Trophoblast cell (in vitro differentiated cells and primary cell): ENCODE measurements at regions not wholly inside any gene's neighbourhood (a gene's known extent, or its start where the extent isn't known, plus 50 kb on each side); places are given as distances from the start of the nearest gene placed in this dataset.

Experiments
- DNase-seq, 2 donors: peaks; one replicate each; pipeline ENCODE4 v3.0.0-alpha.2; 2016
- H2AFZ ChIP-seq: 2 replicates; pipeline ENCODE4 v1.6.1; 2013; ENCODE audit warnings: low read length, moderate library complexity, mild to moderate bottlenecking; ENCODE audit not compliant: insufficient read depth, poor library complexity
- H2AK5ac ChIP-seq: 2 replicates; pipeline ENCODE4 v1.6.1; 2013; ENCODE audit warnings: mild to moderate bottlenecking, low read length
- H2BK120ac ChIP-seq: 2 replicates; pipeline ENCODE4 v1.6.1; 2013; ENCODE audit warnings: low read length, mild to moderate bottlenecking, moderate library complexity; ENCODE audit not compliant: insufficient read depth, poor library complexity
- H2BK12ac ChIP-seq: 2 replicates; pipeline ENCODE4 v1.6.1; 2013; ENCODE audit warnings: mild to moderate bottlenecking, low read length, moderate library complexity
- H2BK5ac ChIP-seq: 2 replicates; pipeline ENCODE4 v1.6.1; 2013; ENCODE audit warnings: low read length, low read depth, moderate library complexity, mild to moderate bottlenecking; ENCODE audit not compliant: poor library complexity
- H3K14ac ChIP-seq: 2 replicates; pipeline ENCODE4 v1.6.1; 2013; ENCODE audit warnings: mild to moderate bottlenecking, low read length
- H3K18ac ChIP-seq: 2 replicates; pipeline ENCODE4 v1.6.1; 2013; ENCODE audit warnings: mild to moderate bottlenecking, low read length
- H3K23ac ChIP-seq: 2 replicates; pipeline ENCODE4 v1.6.1; 2013; ENCODE audit warnings: low read length
- H3K27ac ChIP-seq: 2 replicates; pipeline ENCODE4 v1.5.1; 2013; ENCODE audit warnings: low read depth, mild to moderate bottlenecking, inconsistent platforms, low read length, moderate library complexity
- H3K27me3 ChIP-seq: 2 replicates; pipeline ENCODE4 v1.6.1; 2013; ENCODE audit warnings: inconsistent platforms, mild to moderate bottlenecking, low read length, moderate library complexity; ENCODE audit not compliant: insufficient read depth
- H3K36me3 ChIP-seq, 2 experiments: 1 replicate in 1 of 2; 2 replicates in 1 of 2; pipeline ENCODE4 v1.6.1; 2013; ENCODE audit warnings: low read length in 2 of 2, mild to moderate bottlenecking in 2 of 2, moderate library complexity in 1 of 2; ENCODE audit not compliant: insufficient read depth in 2 of 2, control insufficient read depth in 1 of 2
- H3K4ac ChIP-seq: 2 replicates; pipeline ENCODE4 v1.6.1; 2013; ENCODE audit warnings: low read depth, mild to moderate bottlenecking, low read length, moderate library complexity
- H3K4me1 ChIP-seq, 2 experiments: 1 replicate in 1 of 2; 2 replicates in 1 of 2; pipeline ENCODE4 v1.6.1; 2013; ENCODE audit warnings: low read length in 2 of 2, mild to moderate bottlenecking in 2 of 2, moderate library complexity in 1 of 2; ENCODE audit not compliant: insufficient read depth in 2 of 2, control insufficient read depth in 1 of 2
- H3K4me2 ChIP-seq: 2 replicates; pipeline ENCODE4 v1.6.1; 2013; ENCODE audit warnings: inconsistent platforms, mild to moderate bottlenecking, low read length, moderate library complexity
- H3K4me3 ChIP-seq: 2 replicates; pipeline ENCODE4 v1.5.1; 2013; ENCODE audit warnings: mild to moderate bottlenecking, low read depth, low read length, inconsistent platforms
- H3K79me1 ChIP-seq: one replicate; pipeline ENCODE4 v1.6.1; 2013; ENCODE audit warnings: low read length
- H3K79me2 ChIP-seq: 2 replicates; pipeline ENCODE4 v1.6.1; 2013; ENCODE audit warnings: low read length, mild to moderate bottlenecking; ENCODE audit not compliant: control insufficient read depth, insufficient read depth, poor library complexity
- H3K9ac ChIP-seq: 2 replicates; pipeline ENCODE4 v1.6.1; 2013; ENCODE audit warnings: mild to moderate bottlenecking, low read length
- H3K9me3 ChIP-seq: 2 replicates; pipeline ENCODE4 v1.6.1; 2013; ENCODE audit warnings: low read depth, mild to moderate bottlenecking, control low read depth, inconsistent platforms, low read length; ENCODE audit not compliant: insufficient read depth
- H4K12ac ChIP-seq: 2 replicates; pipeline ENCODE4 v1.6.1; 2013; ENCODE audit warnings: low read depth, mild to moderate bottlenecking, low read length, moderate library complexity
- H4K8ac ChIP-seq: 2 replicates; pipeline ENCODE4 v1.6.1; 2013; ENCODE audit warnings: low read depth, mild to moderate bottlenecking, low read length, moderate library complexity
- H4K91ac ChIP-seq: one replicate; pipeline ENCODE4 v1.6.1; 2013; ENCODE audit warnings: low read depth, mild to moderate bottlenecking, low read length, moderate library complexity
- WGBS: extraction: QIAGEN DNeasy Blood & Tissue Kit; methylation state at CpG from one replicate; pipeline ENCODE4 v1.1.7; 2013; ENCODE audit warnings: missing lambda C conversion rate; ENCODE audit not compliant: insufficient read length, insufficient coverage; ENCODE audit errors: extremely low coverage; 5-methylcytosine and 5-hydroxymethylcytosine counted together

DNA sequence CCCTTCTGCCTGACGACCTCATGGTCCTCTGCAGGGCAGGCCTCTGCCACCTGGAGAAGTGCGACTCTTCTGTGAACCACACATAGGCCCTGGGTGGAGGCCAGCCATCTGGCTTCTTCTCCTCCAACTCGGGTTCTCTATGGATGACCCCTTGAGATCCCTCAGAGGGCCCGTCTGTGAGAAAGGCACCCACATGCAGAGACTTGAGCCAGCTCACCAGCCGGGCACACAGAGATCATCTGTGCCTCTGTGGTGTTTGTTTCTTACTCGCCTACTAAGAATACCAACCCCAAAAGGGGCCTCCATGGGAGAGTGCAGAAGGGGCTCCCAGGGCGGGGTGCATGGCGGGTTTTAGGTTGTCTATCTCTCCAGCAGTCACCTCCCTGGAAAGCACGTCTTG lies 176.5 kb upstream of the SALL3 start:
- no peaks in the 10 kb centered on the region for H3K79me1 ChIP-seq

GRCh38 chr18:78804206-78805030 lies 175.2 kb upstream of the SALL3 start:
- no peaks in the 10 kb centered on the region for H3K79me1 ChIP-seq
- no peak overlapping the region for H2AK5ac ChIP-seq
- H3K14ac ChIP-seq, result no peak overlapping the region
- H3K79me2 ChIP-seq, result no peaks in the 10 kb centered on the region
- H3K23ac ChIP-seq, result no peak overlapping the region
- peaks cover 2% of the 10 kb centered on the region for H3K9me3 ChIP-seq
- H3K18ac ChIP-seq, result no peak overlapping the region
- H2BK120ac ChIP-seq, result no peak overlapping the region
- DNase-seq, result no peak
- H3K4ac ChIP-seq, result no peak overlapping the region
- no peaks in the 10 kb centered on the region for H3K27me3 ChIP-seq
- H2AFZ ChIP-seq, result no peak overlapping the region
- H4K12ac ChIP-seq, result no peak overlapping the region
- no peak overlapping the region for H3K4me3 ChIP-seq
- WGBS, result no CpG with 5 or more reads among the region's 26 CpGs
- H3K9ac ChIP-seq, result no peak overlapping the region
- H2BK5ac ChIP-seq, result no peak overlapping the region
- H3K36me3 ChIP-seq, result no peaks in the 10 kb centered on the region
- no peaks in the 10 kb centered on the region for H3K4me1 ChIP-seq
- no peak overlapping the region for H2BK12ac ChIP-seq
- no peak overlapping the region for H3K4me2 ChIP-seq
- no peak overlapping the region for H4K91ac ChIP-seq
- no peak overlapping the region for H3K27ac ChIP-seq
- no peak overlapping the region for H4K8ac ChIP-seq

More for the DNA sequence above, 176.5 kb upstream of the SALL3 start:
- Histone ChIP-seq H3K79me2 (no peaks in the 10 kb centered on the region), H4K12ac (no peak overlapping the region), H3K23ac (no peak overlapping the region), H3K9me3 (peaks cover 2% of the 10 kb centered on the region), H3K18ac (no peak overlapping the region), H2BK120ac (no peak overlapping the region), H3K4me1 (no peaks in the 10 kb centered on the region), H3K36me3 (no peaks in the 10 kb centered on the region), H3K27me3 (no peaks in the 10 kb centered on the region), H3K4me3 (no peak overlapping the region), H2BK5ac (no peak overlapping the region), H3K4ac (no peak overlapping the region), H3K14ac (no peak overlapping the region), H4K8ac (no peak overlapping the region), H2AK5ac (no peak overlapping the region), H4K91ac (no peak overlapping the region), H2BK12ac (no peak overlapping the region), H3K9ac (no peak overlapping the region), H3K27ac (no peak overlapping the region), H2AFZ (no peak overlapping the region), H3K4me2 (no peak overlapping the region)
- no peak for DNase-seq
- WGBS, result no CpG with 5 or more reads among the region's 9 CpGs

DNA sequence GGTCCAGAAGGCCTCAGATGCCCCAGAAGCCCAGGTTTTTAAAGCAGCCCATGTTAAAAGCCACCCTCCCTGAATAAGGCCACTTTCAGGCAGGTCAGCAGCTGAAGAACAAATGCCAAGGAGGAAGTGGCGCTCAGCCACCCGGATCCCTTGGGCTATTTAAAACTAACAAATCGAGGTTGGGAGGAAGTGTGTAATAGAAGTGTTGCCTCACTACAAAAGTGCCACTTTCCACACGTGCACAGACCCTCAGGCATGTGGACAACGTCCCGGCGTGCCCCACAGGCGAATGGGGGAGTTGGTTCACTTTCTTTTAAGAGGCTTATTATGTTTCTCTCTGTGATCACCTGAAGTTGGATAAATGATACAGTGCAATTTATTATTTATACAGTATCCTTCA lies 173.8 kb upstream of the SALL3 start:
- H3K4me2 ChIP-seq, result no peak overlapping the region
- no peak overlapping the region for H2AFZ ChIP-seq
- H3K4ac ChIP-seq, result no peak overlapping the region
- WGBS, result no CpG with 5 or more reads among the region's 8 CpGs
- H2AK5ac ChIP-seq, result no peak overlapping the region
- H4K12ac ChIP-seq, result no peak overlapping the region
- H3K23ac ChIP-seq, result no peak overlapping the region
- no peak overlapping the region for H2BK5ac ChIP-seq
- H2BK12ac ChIP-seq, result no peak overlapping the region
- no peak overlapping the region for H3K18ac ChIP-seq
- H3K36me3 ChIP-seq, result no peaks in the 10 kb centered on the region
- H2BK120ac ChIP-seq, result no peak overlapping the region
- peaks cover 9% of the 10 kb centered on the region for H3K9me3 ChIP-seq
- H3K9ac ChIP-seq, result no peak overlapping the region
- H3K27ac ChIP-seq, result no peak overlapping the region
- no peak overlapping the region for H4K8ac ChIP-seq
- no peak overlapping the region for H3K14ac ChIP-seq
- no peaks in the 10 kb centered on the region for H3K27me3 ChIP-seq
- no peak overlapping the region for H4K91ac ChIP-seq
- no peaks in the 10 kb centered on the region for H3K79me2 ChIP-seq
- H3K79me1 ChIP-seq, result no peaks in the 10 kb centered on the region
- H3K4me1 ChIP-seq, result no peaks in the 10 kb centered on the region
- H3K4me3 ChIP-seq, result no peak overlapping the region
- no peak for DNase-seq

- DNase-seq, result no peak
- no peak overlapping the region for H2BK120ac ChIP-seq
- H2AK5ac ChIP-seq, result no peak overlapping the region
- H4K12ac ChIP-seq, result no peak overlapping the region
- WGBS, result no CpG with 5 or more reads among the region's 5 CpGs
- no peaks in the 10 kb centered on the region for H3K79me2 ChIP-seq
- no peak overlapping the region for H3K27ac ChIP-seq
- H3K27me3 ChIP-seq, result no peaks in the 10 kb centered on the region
- no peak overlapping the region for H4K91ac ChIP-seq
- no peaks in the 10 kb centered on the region for H3K36me3 ChIP-seq
- H3K14ac ChIP-seq, result no peak overlapping the region
- no peak overlapping the region for H2AFZ ChIP-seq
- H4K8ac ChIP-seq, result no peak overlapping the region
- no peak overlapping the region for H3K4me2 ChIP-seq
- H3K79me1 ChIP-seq, result no peaks in the 10 kb centered on the region
- H3K9ac ChIP-seq, result no peak overlapping the region
- no peak overlapping the region for H2BK12ac ChIP-seq
- H3K9me3 ChIP-seq, result peaks cover 9% of the 10 kb centered on the region
- H3K4ac ChIP-seq, result no peak overlapping the region
- no peak overlapping the region for H3K23ac ChIP-seq
- no peak overlapping the region for H3K4me3 ChIP-seq
- no peak overlapping the region for H3K18ac ChIP-seq
- no peak overlapping the region for H2BK5ac ChIP-seq
- no peaks in the 10 kb centered on the region for H3K4me1 ChIP-seq
These were observed 171.9 kb upstream of the SALL3 start for GRCh38 chr18:78807668-78808067.
